Hepatic stellate cell (primary cell): ENCODE measurements at regions not wholly inside any gene's neighbourhood (a gene's known extent, or its start where the extent isn't known, plus 50 kb on each side); places are given as distances from the start of the nearest gene placed in this dataset.

Experiments used
- DNase-seq: peaks from one replicate; pipeline ENCODE4 v3.0.0; 2011; ENCODE audit warnings: low spot score

GRCh38 chr1:163257763-163258162, 55.0 kb upstream of the RGS5 start:
- DNase-seq: no peak

GRCh38 chr1:163258181-163258580, 55.5 kb upstream of the RGS5 start:
- DNase-seq: peak; percentile 12

- DNase-seq: no peak
Measured at GRCh38 chr1:163263818-163264655, 57.7 kb upstream of the NUF2 start.

- DNase-seq: no peak
Measured at GRCh38 chr1:163265547-163265946, 56.2 kb upstream of the NUF2 start.

GRCh38 chr1:163267962-163268361, 53.8 kb upstream of the NUF2 start:
- no peak for DNase-seq

GRCh38 chr1:163271535-163271934, 50.2 kb upstream of the NUF2 start:
- DNase-seq: no peak
